IPS DF 4.7 (cell line): ENCODE measurements at regions not wholly inside any gene's neighbourhood (a gene's known extent, or its start where the extent isn't known, plus 50 kb on each side); places are given as distances from the start of the nearest gene placed in this dataset.

Experiments
- DNase-seq: peaks from one replicate; pipeline ENCODE4 v3.0.0-alpha.2; 2013; ENCODE audit warnings: low spot score; ENCODE audit errors: extremely low read depth

GRCh38 chr6:138550346-138550767, 51.1 kb upstream of the NHSL1 start:
- DNase-seq = no peak

- DNase-seq = no peak
Observed at GRCh38 chr6:138554146-138554545, 54.9 kb upstream of the NHSL1 start.

- DNase-seq = peak; percentile 49
Observed at GRCh38 chr6:138555421-138555988, 56.2 kb upstream of the NHSL1 start.

GRCh38 chr6:138557147-138557546, 57.9 kb upstream of the NHSL1 start:
- DNase-seq = no peak

GRCh38 chr6:138559143-138559542, 59.8 kb upstream of the NHSL1 start:
- DNase-seq = no peak

GRCh38 chr6:138560130-138560860, 61.0 kb upstream of the NHSL1 start:
- no peak for DNase-seq

GRCh38 chr6:138562691-138563090, 63.4 kb upstream of the NHSL1 start:
- DNase-seq = no peak

GRCh38 chr6:138563231-138563630, 63.9 kb upstream of the NHSL1 start:
- DNase-seq = no peak

GRCh38 chr6:138563650-138564049, 64.4 kb upstream of the NHSL1 start:
- no peak for DNase-seq

GRCh38 chr6:138564170-138564721, 65.0 kb upstream of the NHSL1 start:
- DNase-seq = no peak

- DNase-seq = no peak
Observed at GRCh38 chr6:138567052-138567451, 67.8 kb upstream of the NHSL1 start.

GRCh38 chr6:138568997-138569396, 69.7 kb upstream of the NHSL1 start:
- no peak for DNase-seq

GRCh38 chr6:138569554-138569953, 70.3 kb upstream of the NHSL1 start:
- DNase-seq = no peak

GRCh38 chr6:138569970-138570724, 70.9 kb upstream of the NHSL1 start:
- no peak for DNase-seq

- DNase-seq = no peak
Observed at GRCh38 chr6:138570725-138571029, 71.4 kb upstream of the NHSL1 start.

GRCh38 chr6:138571181-138571580, 71.9 kb upstream of the NHSL1 start:
- DNase-seq = no peak

- DNase-seq = no peak
Observed at GRCh38 chr6:138571585-138572166, 72.4 kb upstream of the NHSL1 start.

GRCh38 chr6:138572167-138572875, 73.0 kb upstream of the NHSL1 start:
- no peak for DNase-seq

GRCh38 chr6:138572885-138573284, 73.6 kb upstream of the NHSL1 start:
- DNase-seq = no peak

- no peak for DNase-seq
Observed at GRCh38 chr6:138575257-138575656, 76.0 kb upstream of the NHSL1 start.

- no peak for DNase-seq
Observed at GRCh38 chr6:138576313-138576712, 77.0 kb upstream of the NHSL1 start.
